Stimulated activated CD4-positive, alpha-beta T cell treated with anti-CD3 and anti-CD28 coated beads, Interleukin-1b, Interleukin-23, amount 100 ng/mL, for 48 hours (primary cell): ENCODE measurements at regions not wholly inside any gene's neighbourhood (a gene's known extent, or its start where the extent isn't known, plus 50 kb on each side); places are given as distances from the start of the nearest gene placed in this dataset.
"Not testable (repeated sequence)": the region's sequence is repeated elsewhere in the genome, so short reads cannot be mapped to it uniquely, and the experiment has no call there.

ENCODE experiments used
- DNase-seq: peaks from one replicate; pipeline ENCODE4 v3.0.0-alpha.2; 2020

- DNase-seq, result no peak
These were observed 378.8 kb downstream of the NDFIP2 start for GRCh38 chr13:79859756-79860155.

- DNase-seq, result no peak
These were observed 372.3 kb downstream of the NDFIP2 start for GRCh38 chr13:79853251-79853650.

- no peak for DNase-seq
These were observed 370.4 kb downstream of the NDFIP2 start for GRCh38 chr13:79851318-79851717.

- DNase-seq, result no peak
These were observed 367.1 kb downstream of the NDFIP2 start for GRCh38 chr13:79847882-79848592.

GRCh38 chr13:79846386-79846785, 365.4 kb downstream of the NDFIP2 start:
- DNase-seq, result no peak

GRCh38 chr13:79837741-79838450, 356.9 kb downstream of the NDFIP2 start:
- no peak for DNase-seq

- DNase-seq, result not testable (repeated sequence)
These were observed 355.2 kb downstream of the NDFIP2 start for GRCh38 chr13:79836121-79836520.

GRCh38 chr13:79834876-79835275, 353.9 kb downstream of the NDFIP2 start:
- no peak for DNase-seq

GRCh38 chr13:79833991-79834390, 353.0 kb downstream of the NDFIP2 start:
- DNase-seq, result no peak

- DNase-seq, result no peak
These were observed 350.6 kb downstream of the NDFIP2 start for GRCh38 chr13:79831556-79831955.

- DNase-seq, result no peak
These were observed 350.0 kb downstream of the NDFIP2 start for GRCh38 chr13:79830945-79831344.

GRCh38 chr13:79830426-79830825, 349.5 kb downstream of the NDFIP2 start:
- DNase-seq, result no peak

GRCh38 chr13:79829880-79830279, 348.9 kb downstream of the NDFIP2 start:
- DNase-seq, result no peak

- DNase-seq, result no peak
These were observed 345.0 kb downstream of the NDFIP2 start for GRCh38 chr13:79825959-79826358.

- no peak for DNase-seq
These were observed 334.1 kb downstream of the NDFIP2 start for GRCh38 chr13:79815041-79815440.

GRCh38 chr13:79812070-79812850, 331.3 kb downstream of the NDFIP2 start:
- no peak for DNase-seq

GRCh38 chr13:79811170-79811569, 330.2 kb downstream of the NDFIP2 start:
- no peak for DNase-seq

- DNase-seq, result no peak
These were observed 329.7 kb downstream of the NDFIP2 start for GRCh38 chr13:79810669-79811068.

- DNase-seq, result no peak
These were observed 329.1 kb downstream of the NDFIP2 start for GRCh38 chr13:79810018-79810417.

- no peak for DNase-seq
These were observed 327.5 kb downstream of the NDFIP2 start for GRCh38 chr13:79808475-79808874.

GRCh38 chr13:79807554-79807953, 326.6 kb downstream of the NDFIP2 start:
- no peak for DNase-seq

GRCh38 chr13:79806821-79807220, 325.9 kb downstream of the NDFIP2 start:
- DNase-seq, result no peak

GRCh38 chr13:79805317-79805716, 324.4 kb downstream of the NDFIP2 start:
- no peak for DNase-seq

- DNase-seq, result no peak
These were observed 323.0 kb downstream of the NDFIP2 start for GRCh38 chr13:79803989-79804388.
